ENCODE measurements at regions not wholly inside any gene's neighbourhood (a gene's known extent, or its start where the extent isn't known, plus 50 kb on each side); places are given as distances from the start of the nearest gene placed in this dataset.

GRCh38 chrX:9336456-9336855 lies 128.4 kb upstream of the TBL1X start:
- no peak for DNase-seq
- TF ChIP-seq, protein P1, sequence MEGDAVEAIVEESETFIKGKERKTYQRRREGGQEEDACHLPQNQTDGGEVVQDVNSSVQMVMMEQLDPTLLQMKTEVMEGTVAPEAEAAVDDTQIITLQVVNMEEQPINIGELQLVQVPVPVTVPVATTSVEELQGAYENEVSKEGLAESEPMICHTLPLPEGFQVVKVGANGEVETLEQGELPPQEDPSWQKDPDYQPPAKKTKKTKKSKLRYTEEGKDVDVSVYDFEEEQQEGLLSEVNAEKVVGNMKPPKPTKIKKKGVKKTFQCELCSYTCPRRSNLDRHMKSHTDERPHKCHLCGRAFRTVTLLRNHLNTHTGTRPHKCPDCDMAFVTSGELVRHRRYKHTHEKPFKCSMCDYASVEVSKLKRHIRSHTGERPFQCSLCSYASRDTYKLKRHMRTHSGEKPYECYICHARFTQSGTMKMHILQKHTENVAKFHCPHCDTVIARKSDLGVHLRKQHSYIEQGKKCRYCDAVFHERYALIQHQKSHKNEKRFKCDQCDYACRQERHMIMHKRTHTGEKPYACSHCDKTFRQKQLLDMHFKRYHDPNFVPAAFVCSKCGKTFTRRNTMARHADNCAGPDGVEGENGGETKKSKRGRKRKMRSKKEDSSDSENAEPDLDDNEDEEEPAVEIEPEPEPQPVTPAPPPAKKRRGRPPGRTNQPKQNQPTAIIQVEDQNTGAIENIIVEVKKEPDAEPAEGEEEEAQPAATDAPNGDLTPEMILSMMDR (IDR thresholded peaks at IDR 0.05): no peak
- Histone ChIP-seq H3K36me3 (no peaks in the 10 kb centered on the region), H3K4me1 (peaks cover 20% of the 10 kb centered on the region), H3K9me3 (no peaks in the 10 kb centered on the region), H3K27me3 (ENCODE audit: low read depth) (no peaks in the 10 kb centered on the region), H3K27ac (peak overlapping the region; percentile 24), H3K4me3 (no peak overlapping the region)
- intact Hi-C loops (cut with DNase I): no loop called here
- ATAC-seq: no peak

- TF ChIP-seq, protein P1 (IDR thresholded peaks at IDR 0.05): no peak
- Histone ChIP-seq H3K4me1 (peaks cover 20% of the 10 kb centered on the region), H3K36me3 (no peaks in the 10 kb centered on the region), H3K4me3 (no peak overlapping the region), H3K27me3 (ENCODE audit: low read depth) (no peaks in the 10 kb centered on the region), H3K9me3 (no peaks in the 10 kb centered on the region), H3K27ac (peak overlapping the region; percentile 24)
- DNase-seq: no peak
- intact Hi-C loops (cut with DNase I): no loop called here
- ATAC-seq: no peak
Observed at GRCh38 chrX:9337046-9337445, 127.8 kb upstream of the TBL1X start.

DNA sequence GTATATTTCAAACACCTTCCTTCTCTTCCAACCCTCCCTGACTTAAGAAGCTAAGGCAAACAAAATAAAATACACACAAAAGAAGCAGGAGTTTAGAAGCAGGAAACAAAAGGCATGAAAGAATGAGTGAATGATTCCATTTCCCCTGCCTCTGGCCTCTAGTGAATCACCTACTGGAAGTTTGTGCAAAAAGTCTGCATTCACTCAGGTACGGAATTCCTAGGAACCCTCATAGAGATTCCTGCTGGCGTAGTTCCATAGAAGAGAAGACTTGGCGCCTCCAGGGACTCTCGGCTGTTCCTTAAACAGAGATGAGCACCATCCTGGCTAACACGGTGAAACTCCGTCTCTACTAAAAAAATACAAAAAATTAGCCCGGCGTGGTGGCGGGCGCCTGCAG lies 125.9 kb upstream of the TBL1X start:
- intact Hi-C loops (cut with DNase I): no loop called here
- DNase-seq: no peak
- ATAC-seq: no peak
- Histone ChIP-seq H3K4me1 (peaks cover 20% of the 10 kb centered on the region), H3K36me3 (no peaks in the 10 kb centered on the region), H3K9me3 (no peaks in the 10 kb centered on the region), H3K27me3 (ENCODE audit: low read depth) (no peaks in the 10 kb centered on the region), H3K27ac (no peak overlapping the region), H3K4me3 (no peak overlapping the region)
- TF ChIP-seq, protein P1 (IDR thresholded peaks at IDR 0.05): no peak

DNA sequence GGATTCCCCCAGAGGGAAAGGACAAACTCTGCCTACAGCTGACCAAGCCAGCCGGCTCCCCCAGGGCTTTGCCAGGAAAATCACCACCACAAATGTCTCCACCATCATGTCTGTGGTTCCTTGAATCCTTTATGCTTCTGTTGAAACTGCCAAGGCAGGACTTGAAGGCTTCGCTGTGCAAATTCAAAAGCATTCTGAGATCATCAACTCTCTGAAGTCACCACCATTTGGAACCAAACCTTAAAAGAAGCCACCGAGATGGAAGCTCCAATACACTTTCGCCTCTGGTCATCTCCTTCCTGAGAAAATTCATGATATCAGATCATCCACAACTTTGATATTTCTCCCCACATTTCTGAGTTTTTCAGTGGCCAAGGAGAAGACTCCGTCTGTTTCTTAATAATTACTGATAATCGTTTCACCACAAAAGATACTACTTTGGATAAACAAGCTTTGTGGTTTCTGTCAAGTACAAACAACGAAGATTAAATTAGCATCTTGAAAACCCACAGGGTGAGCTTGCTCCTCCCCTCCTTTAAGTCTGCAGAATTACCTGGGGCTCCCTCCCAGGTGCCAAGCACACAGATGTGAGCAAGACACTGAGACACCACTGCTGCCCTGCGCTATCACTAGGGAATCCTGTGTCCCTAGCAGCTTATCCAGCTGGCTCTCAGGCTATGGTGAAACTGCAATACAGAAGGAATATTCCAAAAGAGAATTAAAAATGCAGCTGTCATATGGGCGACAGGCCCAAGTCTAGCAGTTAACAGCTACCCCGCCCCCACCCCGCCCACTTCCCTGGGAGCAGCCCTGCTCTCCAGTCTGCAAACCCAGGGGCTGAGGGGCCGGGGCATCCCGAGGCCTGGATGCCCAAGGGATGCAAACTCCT lies 125.0 kb upstream of the TBL1X start:
- TF ChIP-seq, protein P1 (IDR thresholded peaks at IDR 0.05): no peak
- intact Hi-C loops (cut with DNase I): no loop called here
- Histone ChIP-seq H3K27me3 (ENCODE audit: low read depth) (no peaks in the 10 kb centered on the region), H3K4me3 (no peak overlapping the region), H3K9me3 (no peaks in the 10 kb centered on the region), H3K4me1 (peaks cover 20% of the 10 kb centered on the region), H3K27ac (peak overlapping the region; percentile 83), H3K36me3 (no peaks in the 10 kb centered on the region)
- ATAC-seq (peak in 1 of 2 donors; percentile 33), DNase-seq (no peak)

DNA sequence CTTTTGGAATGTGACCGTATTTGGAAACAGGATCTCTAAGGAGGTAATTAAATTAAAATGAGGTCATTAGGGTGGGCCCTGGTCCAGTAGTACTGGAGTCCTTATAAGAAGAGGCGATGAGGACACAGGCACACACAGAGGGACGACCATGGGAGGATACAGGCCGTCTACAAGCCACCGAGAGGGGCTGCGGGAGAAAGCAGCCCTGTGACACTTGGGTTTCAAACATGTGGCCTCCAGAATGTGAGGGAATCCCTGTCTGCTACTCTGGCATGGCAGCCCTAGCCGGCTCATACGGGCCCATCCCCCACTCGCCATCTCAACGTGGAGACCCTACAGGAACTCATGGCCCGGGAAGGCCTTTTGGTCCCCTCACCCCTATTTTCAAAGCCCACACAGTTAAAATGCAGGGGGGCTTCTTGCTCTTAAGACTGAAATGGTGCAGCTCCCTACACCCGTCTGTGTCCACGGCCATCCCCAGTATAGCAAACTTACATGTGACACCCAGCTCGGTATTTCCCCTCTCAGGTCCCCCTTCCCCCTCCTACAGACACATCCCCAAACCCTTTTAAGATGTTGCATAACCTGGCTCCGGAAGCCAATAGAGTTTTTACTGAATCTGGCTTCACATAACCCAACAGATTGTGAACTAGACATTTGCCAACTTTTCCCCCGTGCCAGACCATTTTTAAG lies 124.1 kb upstream of the TBL1X start:
- intact Hi-C loops (cut with DNase I): no loop called here
- Histone ChIP-seq H3K27me3 (ENCODE audit: low read depth) (no peaks in the 10 kb centered on the region), H3K4me1 (peaks cover 20% of the 10 kb centered on the region), H3K36me3 (no peaks in the 10 kb centered on the region), H3K4me3 (no peak overlapping the region), H3K9me3 (no peaks in the 10 kb centered on the region), H3K27ac (peak overlapping the region; percentile 83)
- DNase-seq (no peak), ATAC-seq (peak; percentile 64 to 72)
- TF ChIP-seq, protein P1 (IDR thresholded peaks at IDR 0.05): no peak

All from lower lobe of right lung (tissue), 2 donors.